ENCODE measurements at regions not wholly inside any gene's neighbourhood (a gene's known extent, or its start where the extent isn't known, plus 50 kb on each side); places are given as distances from the start of the nearest gene placed in this dataset.

DNA sequence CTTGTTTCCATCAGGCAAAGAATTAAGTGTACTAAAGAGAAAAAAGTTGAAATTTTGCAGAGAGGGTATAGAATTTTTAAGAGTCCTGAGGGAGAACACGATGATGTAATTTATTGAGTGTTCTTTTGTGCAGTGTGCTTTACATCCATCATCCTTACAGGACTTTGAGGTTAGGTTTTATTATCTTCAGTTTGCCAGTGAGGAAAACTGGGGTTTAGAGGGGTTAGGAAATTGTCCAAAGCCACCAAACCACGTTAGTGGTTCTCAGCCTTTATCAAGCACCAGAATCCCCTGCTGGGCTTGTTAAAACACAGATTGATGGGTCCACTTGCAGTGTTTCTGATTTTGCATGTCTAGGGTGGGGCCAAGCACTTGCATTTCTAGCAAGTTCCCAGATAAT, 277.5 kb downstream of the KCNS3 start:
- TF ChIP-seq CTCF (optimal IDR thresholded peaks at IDR 0.05 in 1 of 3, IDR thresholded peaks at IDR 0.05 in 1 of 3, conservative IDR thresholded peaks at IDR 0.05 in 1 of 3; ENCODE audit: extremely low read depth in 1 of 3, insufficient read depth in 2 of 3, low read length in 3 of 3) (no peak), EZH2 (IDR thresholded peaks at IDR 0.05; ENCODE audit: low read length) (no peak)

All from keratinocyte (primary cell).